ENCODE measurements at regions not wholly inside any gene's neighbourhood (a gene's known extent, or its start where the extent isn't known, plus 50 kb on each side); places are given as distances from the start of the nearest gene placed in this dataset.

GRCh38 chr11:128365044-128365443 lies 222.3 kb downstream of the ETS1 start:
- no peak for DNase-seq (ENCODE audit: low read depth in 2 of 2)

GRCh38 chr11:128361451-128362020 lies 225.8 kb downstream of the ETS1 start:
- DNase-seq (ENCODE audit: low read depth in 2 of 2): no peak

GRCh38 chr11:128359515-128359914 lies 227.8 kb downstream of the ETS1 start:
- no peak for DNase-seq (ENCODE audit: low read depth in 2 of 2)

GRCh38 chr11:128357073-128357472 lies 230.3 kb downstream of the ETS1 start:
- DNase-seq (ENCODE audit: low read depth in 2 of 2): no peak

GRCh38 chr11:128355558-128355957 lies 231.8 kb downstream of the ETS1 start:
- no peak for DNase-seq (ENCODE audit: low read depth in 2 of 2)

- no peak for DNase-seq (ENCODE audit: low read depth in 2 of 2)
Observed at GRCh38 chr11:128354476-128354875, 232.9 kb downstream of the ETS1 start.

- DNase-seq (ENCODE audit: low read depth in 2 of 2): no peak
Observed at GRCh38 chr11:128351168-128351567, 236.2 kb downstream of the ETS1 start.

- no peak for DNase-seq (ENCODE audit: low read depth in 2 of 2)
Observed at GRCh38 chr11:128349650-128350299, 237.6 kb downstream of the ETS1 start.

- DNase-seq (ENCODE audit: low read depth in 2 of 2): no peak
Observed at GRCh38 chr11:128346804-128347203, 240.6 kb downstream of the ETS1 start.

GRCh38 chr11:128345316-128345715 lies 242.0 kb downstream of the ETS1 start:
- DNase-seq (ENCODE audit: low read depth in 2 of 2): no peak

- no peak for DNase-seq (ENCODE audit: low read depth in 2 of 2)
Observed at GRCh38 chr11:128343870-128344269, 243.5 kb downstream of the ETS1 start.

GRCh38 chr11:128343135-128343514 lies 244.2 kb downstream of the ETS1 start:
- DNase-seq (ENCODE audit: low read depth in 2 of 2): no peak

GRCh38 chr11:128342511-128343134 lies 244.7 kb downstream of the ETS1 start:
- DNase-seq (ENCODE audit: low read depth in 2 of 2): no peak

- peak in 1 of 2 donors; percentile 29 for DNase-seq (ENCODE audit: low read depth in 2 of 2)
Observed at GRCh38 chr11:128341280-128342248, 245.8 kb downstream of the ETS1 start.

- no peak for DNase-seq (ENCODE audit: low read depth in 2 of 2)
Observed at GRCh38 chr11:128339792-128340191, 247.6 kb downstream of the ETS1 start.

GRCh38 chr11:128338811-128339210 lies 248.5 kb downstream of the ETS1 start:
- DNase-seq (ENCODE audit: low read depth in 2 of 2): no peak

- DNase-seq (ENCODE audit: low read depth in 2 of 2): no peak
Observed at GRCh38 chr11:128336203-128336602, 251.2 kb downstream of the ETS1 start.

GRCh38 chr11:128335729-128336128 lies 251.6 kb downstream of the ETS1 start:
- no peak for DNase-seq (ENCODE audit: low read depth in 2 of 2)

GRCh38 chr11:128334311-128335044 lies 252.9 kb downstream of the ETS1 start:
- DNase-seq (ENCODE audit: low read depth in 2 of 2): no peak

- DNase-seq (ENCODE audit: low read depth in 2 of 2): no peak
Observed at GRCh38 chr11:128331317-128331716, 256.0 kb downstream of the ETS1 start.

- no peak for DNase-seq (ENCODE audit: low read depth in 2 of 2)
Observed at GRCh38 chr11:128330203-128330602, 257.2 kb downstream of the ETS1 start.
